OCI-M2 (cell line): ENCODE measurements at regions not wholly inside any gene's neighbourhood (a gene's known extent, or its start where the extent isn't known, plus 50 kb on each side); places are given as distances from the start of the nearest gene placed in this dataset.
"Not testable (repeated sequence)": the region's sequence is repeated elsewhere in the genome, so short reads cannot be mapped to it uniquely, and the experiment has no call there.

Experiments
- DNase-seq: peaks from one replicate; lab custom pipeline; 2025; ENCODE audit not compliant: unreplicated experiment; lab: John Stamatoyannopoulos, UW

GRCh38 chr13:67509018-67509417 is 278.9 kb upstream of the PCDH9 start:
- no peak for DNase-seq

GRCh38 chr13:67508275-67508674 is 278.1 kb upstream of the PCDH9 start:
- DNase-seq = not testable (repeated sequence)

- DNase-seq = no peak
Measured at GRCh38 chr13:67506407-67506806, 276.3 kb upstream of the PCDH9 start.

GRCh38 chr13:67505376-67505775 is 275.2 kb upstream of the PCDH9 start:
- no peak for DNase-seq

- no peak for DNase-seq
Measured at GRCh38 chr13:67498948-67499347, 268.8 kb upstream of the PCDH9 start.

- peak; percentile 59 for DNase-seq
Measured at GRCh38 chr13:67493835-67494234, 263.7 kb upstream of the PCDH9 start.

- DNase-seq = no peak
Measured at GRCh38 chr13:67489016-67489415, 258.9 kb upstream of the PCDH9 start.

- DNase-seq = no peak
Measured at GRCh38 chr13:67481445-67481844, 251.3 kb upstream of the PCDH9 start.

- DNase-seq = no peak
Measured at GRCh38 chr13:67474115-67474514, 244.0 kb upstream of the PCDH9 start.

GRCh38 chr13:67469623-67470022 is 239.5 kb upstream of the PCDH9 start:
- DNase-seq = no peak

GRCh38 chr13:67466569-67466968 is 236.4 kb upstream of the PCDH9 start:
- DNase-seq = no peak

- no peak for DNase-seq
Measured at GRCh38 chr13:67464154-67464553, 234.0 kb upstream of the PCDH9 start.

- DNase-seq = no peak
Measured at GRCh38 chr13:67462098-67462497, 232.0 kb upstream of the PCDH9 start.

GRCh38 chr13:67452526-67452925 is 222.4 kb upstream of the PCDH9 start:
- DNase-seq = not testable (repeated sequence)

- no peak for DNase-seq
Measured at GRCh38 chr13:67445436-67445835, 215.3 kb upstream of the PCDH9 start.

GRCh38 chr13:67443923-67444322 is 213.8 kb upstream of the PCDH9 start:
- DNase-seq = no peak

GRCh38 chr13:67440236-67440975 is 210.3 kb upstream of the PCDH9 start:
- DNase-seq = no peak

- no peak for DNase-seq
Measured at GRCh38 chr13:67439365-67439764, 209.2 kb upstream of the PCDH9 start.

GRCh38 chr13:67438465-67438864 is 208.3 kb upstream of the PCDH9 start:
- DNase-seq = no peak

- DNase-seq = no peak
Measured at GRCh38 chr13:67437244-67437643, 207.1 kb upstream of the PCDH9 start.

GRCh38 chr13:67421475-67421874 is 191.3 kb upstream of the PCDH9 start:
- no peak for DNase-seq

- no peak for DNase-seq
Measured at GRCh38 chr13:67416047-67416925, 186.2 kb upstream of the PCDH9 start.
